Chondrocyte (in vitro differentiated cells): ENCODE measurements at regions not wholly inside any gene's neighbourhood (a gene's known extent, or its start where the extent isn't known, plus 50 kb on each side); places are given as distances from the start of the nearest gene placed in this dataset.

Experiments
- DNase-seq: peaks from one replicate; pipeline ENCODE4 v3.0.0; 2021; ENCODE audit warnings: mixed read lengths, low spot score
- H3K27ac Mint-ChIP-seq: one replicate; pipeline ENCODE4 v1.8.0; 2021; ENCODE audit warnings: mild to moderate bottlenecking, moderate library complexity, mixed read lengths; ENCODE audit not compliant: unreplicated experiment
- H3K27me3 Mint-ChIP-seq: 2 replicates; pipeline ENCODE4 v1.8.0; 2021; ENCODE audit warnings: low read depth, mixed read lengths
- H3K36me3 Mint-ChIP-seq: 2 replicates; pipeline ENCODE4 v1.8.0; 2021; ENCODE audit warnings: low read depth, mixed read lengths
- H3K4me1 Mint-ChIP-seq: 2 replicates; pipeline ENCODE4 v1.8.0; 2021; ENCODE audit warnings: low read depth, mild to moderate bottlenecking, mixed read lengths
- H3K4me3 Mint-ChIP-seq: one replicate; pipeline ENCODE4 v1.8.0; 2021; ENCODE audit warnings: mild to moderate bottlenecking, moderate library complexity, mixed read lengths; ENCODE audit not compliant: unreplicated experiment
- H3K9me3 Mint-ChIP-seq: 2 replicates; pipeline ENCODE4 v1.8.0; 2021; ENCODE audit warnings: low read depth, mixed read lengths
- TF ChIP-seq, protein P1 (sequence below): fragments of 200-600 bp; sonication (generic); IDR thresholded peaks from 2 replicates; pipeline ENCODE4 v1.5.0; 2021; ENCODE audit warnings: antibody characterized with exemption, mild to moderate bottlenecking, moderate library complexity

- no peak overlapping the region for H3K27ac Mint-ChIP-seq
- TF ChIP-seq, protein P1, sequence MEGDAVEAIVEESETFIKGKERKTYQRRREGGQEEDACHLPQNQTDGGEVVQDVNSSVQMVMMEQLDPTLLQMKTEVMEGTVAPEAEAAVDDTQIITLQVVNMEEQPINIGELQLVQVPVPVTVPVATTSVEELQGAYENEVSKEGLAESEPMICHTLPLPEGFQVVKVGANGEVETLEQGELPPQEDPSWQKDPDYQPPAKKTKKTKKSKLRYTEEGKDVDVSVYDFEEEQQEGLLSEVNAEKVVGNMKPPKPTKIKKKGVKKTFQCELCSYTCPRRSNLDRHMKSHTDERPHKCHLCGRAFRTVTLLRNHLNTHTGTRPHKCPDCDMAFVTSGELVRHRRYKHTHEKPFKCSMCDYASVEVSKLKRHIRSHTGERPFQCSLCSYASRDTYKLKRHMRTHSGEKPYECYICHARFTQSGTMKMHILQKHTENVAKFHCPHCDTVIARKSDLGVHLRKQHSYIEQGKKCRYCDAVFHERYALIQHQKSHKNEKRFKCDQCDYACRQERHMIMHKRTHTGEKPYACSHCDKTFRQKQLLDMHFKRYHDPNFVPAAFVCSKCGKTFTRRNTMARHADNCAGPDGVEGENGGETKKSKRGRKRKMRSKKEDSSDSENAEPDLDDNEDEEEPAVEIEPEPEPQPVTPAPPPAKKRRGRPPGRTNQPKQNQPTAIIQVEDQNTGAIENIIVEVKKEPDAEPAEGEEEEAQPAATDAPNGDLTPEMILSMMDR, result no peak
- no peak for DNase-seq
- no peaks in the 10 kb centered on the region for H3K27me3 Mint-ChIP-seq
- peaks cover 6% of the 10 kb centered on the region for H3K9me3 Mint-ChIP-seq
- no peaks in the 10 kb centered on the region for H3K36me3 Mint-ChIP-seq
- no peak overlapping the region for H3K4me3 Mint-ChIP-seq
- H3K4me1 Mint-ChIP-seq, result no peaks in the 10 kb centered on the region
Observed at GRCh38 chr2:49839818-49840217, 685.5 kb upstream of the FSHR start.

- Mint-ChIP-seq H3K9me3 (no peaks in the 10 kb centered on the region), H3K27ac (no peak overlapping the region), H3K4me3 (no peak overlapping the region), H3K27me3 (peaks cover 1% of the 10 kb centered on the region), H3K4me1 (no peaks in the 10 kb centered on the region), H3K36me3 (no peaks in the 10 kb centered on the region)
- DNase-seq, result no peak
- TF ChIP-seq, protein P1, result no peak
Observed at GRCh38 chr2:49837561-49838293, 683.4 kb upstream of the FSHR start.

- H3K27me3 Mint-ChIP-seq, result peaks cover 1% of the 10 kb centered on the region
- H3K4me3 Mint-ChIP-seq, result no peak overlapping the region
- no peaks in the 10 kb centered on the region for H3K9me3 Mint-ChIP-seq
- H3K27ac Mint-ChIP-seq, result no peak overlapping the region
- no peaks in the 10 kb centered on the region for H3K4me1 Mint-ChIP-seq
- no peak for DNase-seq
- TF ChIP-seq, protein P1, result no peak
- H3K36me3 Mint-ChIP-seq, result no peaks in the 10 kb centered on the region
Observed at GRCh38 chr2:49836017-49836416, 681.7 kb upstream of the FSHR start.

- Mint-ChIP-seq H3K36me3 (no peaks in the 10 kb centered on the region), H3K27me3 (peaks cover 1% of the 10 kb centered on the region), H3K9me3 (no peaks in the 10 kb centered on the region), H3K4me1 (no peaks in the 10 kb centered on the region), H3K27ac (no peak overlapping the region), H3K4me3 (no peak overlapping the region)
- TF ChIP-seq, protein P1, result no peak
- DNase-seq, result no peak
Observed at GRCh38 chr2:49834433-49834832, 680.1 kb upstream of the FSHR start.

- Mint-ChIP-seq H3K4me1 (no peaks in the 10 kb centered on the region), H3K36me3 (no peaks in the 10 kb centered on the region), H3K4me3 (no peak overlapping the region), H3K9me3 (peaks cover 2% of the 10 kb centered on the region), H3K27me3 (peaks cover 1% of the 10 kb centered on the region), H3K27ac (no peak overlapping the region)
- TF ChIP-seq, protein P1, result no peak
- no peak for DNase-seq
Observed at GRCh38 chr2:49832555-49832954, 678.2 kb upstream of the FSHR start.
